Left forelimb (tissue), 1 donor: ENCODE measurements at regions not wholly inside any gene's neighbourhood (a gene's known extent, or its start where the extent isn't known, plus 50 kb on each side); places are given as distances from the start of the nearest gene placed in this dataset.
"Not testable (repeated sequence)": the region's sequence is repeated elsewhere in the genome, so short reads cannot be mapped to it uniquely, and the experiment has no call there.

ENCODE experiments used
- DNase-seq: peaks from one replicate; pipeline ENCODE4 v3.0.0-alpha.2; 2018; ENCODE audit warnings: low spot score

GRCh38 chr5:106430733-106431132, 1240.0 kb downstream of the EFNA5 start:
- DNase-seq = not testable (repeated sequence)

- no peak for DNase-seq
Observed at GRCh38 chr5:106423109-106423897, 1247.4 kb downstream of the EFNA5 start.

GRCh38 chr5:106420102-106420501, 1250.6 kb downstream of the EFNA5 start:
- DNase-seq = no peak

- no peak for DNase-seq
Observed at GRCh38 chr5:106418196-106418595, 1252.5 kb downstream of the EFNA5 start.

- DNase-seq = no peak
Observed at GRCh38 chr5:106417566-106417965, 1253.2 kb downstream of the EFNA5 start.

GRCh38 chr5:106417163-106417562, 1253.6 kb downstream of the EFNA5 start:
- DNase-seq = no peak

- no peak for DNase-seq
Observed at GRCh38 chr5:106415541-106415940, 1255.2 kb downstream of the EFNA5 start.

- DNase-seq = no peak
Observed at GRCh38 chr5:106414342-106414741, 1256.4 kb downstream of the EFNA5 start.

GRCh38 chr5:106412606-106413005, 1258.1 kb downstream of the EFNA5 start:
- no peak for DNase-seq

- no peak for DNase-seq
Observed at GRCh38 chr5:106408570-106408969, 1262.2 kb downstream of the EFNA5 start.

- no peak for DNase-seq
Observed at GRCh38 chr5:106408141-106408540, 1262.6 kb downstream of the EFNA5 start.

GRCh38 chr5:106401561-106401960, 1269.2 kb downstream of the EFNA5 start:
- DNase-seq = no peak

- no peak for DNase-seq
Observed at GRCh38 chr5:106399391-106399790, 1271.3 kb downstream of the EFNA5 start.

- DNase-seq = no peak
Observed at GRCh38 chr5:106397700-106398099, 1273.0 kb downstream of the EFNA5 start.

- no peak for DNase-seq
Observed at GRCh38 chr5:106393276-106393675, 1277.5 kb downstream of the EFNA5 start.

GRCh38 chr5:106392766-106393165, 1278.0 kb downstream of the EFNA5 start:
- no peak for DNase-seq

GRCh38 chr5:106387767-106388166, 1283.0 kb downstream of the EFNA5 start:
- not testable (repeated sequence) for DNase-seq

GRCh38 chr5:106386287-106386686, 1284.5 kb downstream of the EFNA5 start:
- no peak for DNase-seq

GRCh38 chr5:106380736-106381135, 1290.0 kb downstream of the EFNA5 start:
- DNase-seq = no peak

GRCh38 chr5:106376522-106376921, 1294.2 kb downstream of the EFNA5 start:
- no peak for DNase-seq

- no peak for DNase-seq
Observed at GRCh38 chr5:106374956-106375355, 1295.8 kb downstream of the EFNA5 start.

- DNase-seq = no peak
Observed at GRCh38 chr5:106368021-106368420, 1302.7 kb downstream of the EFNA5 start.

- DNase-seq = no peak
Observed at GRCh38 chr5:106367281-106367680, 1303.5 kb downstream of the EFNA5 start.

- DNase-seq = no peak
Observed at GRCh38 chr5:106363578-106363977, 1307.2 kb downstream of the EFNA5 start.
